ENCODE measurements at regions not wholly inside any gene's neighbourhood (a gene's known extent, or its start where the extent isn't known, plus 50 kb on each side); places are given as distances from the start of the nearest gene placed in this dataset.

- Histone ChIP-seq H3K4me3 (replicated peaks in 1 of 3; ENCODE audit: low read depth in 2 of 3, low read length in 3 of 3) (no peak overlapping the region), H3K36me3 (replicated peaks in 1 of 2; ENCODE audit: control insufficient read depth in 1 of 2, insufficient read depth in 2 of 2, low read length in 2 of 2) (no peaks in the 10 kb centered on the region), H3K27ac (ENCODE audit: low read depth in 1 of 2, low read length in 2 of 2) (no peak overlapping the region), H3K79me2 (ENCODE audit: insufficient read depth, low read length) (no peaks in the 10 kb centered on the region), H2AFZ (ENCODE audit: insufficient read depth, low read depth, low read length, poor library complexity, severe bottlenecking) (no peak overlapping the region), H3K4me2 (replicated peaks; ENCODE audit: extremely low read depth, low read length, poor library complexity, severe bottlenecking) (no peak overlapping the region), H3K9me3 (replicated peaks in 1 of 2; ENCODE audit: control insufficient read depth in 1 of 2, insufficient read depth in 1 of 2, low read length in 2 of 2) (peaks cover 0 to 3% of the 10 kb centered on the region in 2 donors), H3K27me3 (ENCODE audit: control insufficient read depth in 2 of 2, insufficient read depth in 2 of 2, low read length in 2 of 2) (no peaks in the 10 kb centered on the region), H3K4me1 (ENCODE audit: control insufficient read depth in 1 of 2, insufficient read depth in 2 of 2, low read length in 2 of 2) (no peaks in the 10 kb centered on the region), H4K20me1 (ENCODE audit: insufficient read depth, low read length) (no peaks in the 10 kb centered on the region), H3K9ac (ENCODE audit: insufficient read depth, low read length, poor library complexity, severe bottlenecking) (no peak overlapping the region)
- H3K27ac Mint-ChIP-seq = no peak overlapping the region
- no CpG with 5 or more reads among the region's 3 CpGs for WGBS (ENCODE audit: insufficient coverage)
- no peaks in the 10 kb centered on the region for H3K4me1 Mint-ChIP-seq
- H3K9me3 Mint-ChIP-seq = peaks cover 0 to 7% (median 1%) of the 10 kb centered on the region in 7 donors
- no peak for TF ChIP-seq CTCF (IDR thresholded peaks at IDR 0.05)
- H3K36me3 Mint-ChIP-seq = no peaks in the 10 kb centered on the region
- H3K4me3 Mint-ChIP-seq = no peak overlapping the region
- peaks cover 1 to 2% (median 2%) of the 10 kb centered on the region in 3 donors for H3K27me3 Mint-ChIP-seq (ENCODE audit: low read depth in 3 of 3)
- no peak for DNase-seq
- intact Hi-C loops (cut with micrococcal nuclease) = no loop called here
These were observed 125.3 kb upstream of the DNAH14 start for GRCh38 chr1:224804220-224804619.

DNA sequence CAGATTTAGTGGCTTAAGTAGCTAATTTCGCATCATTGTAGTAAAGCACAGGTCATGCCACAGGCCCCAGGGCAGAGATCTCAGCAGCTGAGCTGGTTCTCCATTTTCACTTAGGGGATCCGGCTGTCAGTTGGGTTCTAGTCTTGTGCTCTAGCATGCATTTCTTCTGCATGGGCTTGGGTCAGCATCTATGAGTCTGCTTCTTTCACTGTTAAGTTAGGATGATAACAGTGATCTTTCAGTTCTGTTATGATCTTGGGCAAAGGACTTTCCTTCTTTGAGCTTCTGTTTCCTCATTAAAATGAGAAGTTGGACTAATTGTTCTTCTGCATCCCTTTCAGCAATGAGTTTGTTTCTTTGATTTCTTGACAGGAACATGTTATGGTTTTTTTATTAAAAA, 123.6 kb upstream of the DNAH14 start:
- H3K27ac ChIP-seq (ENCODE audit: low read depth in 1 of 2, low read length in 2 of 2) = no peak overlapping the region
- no peak overlapping the region for H3K4me3 ChIP-seq (replicated peaks in 1 of 3; ENCODE audit: low read depth in 2 of 3, low read length in 3 of 3)
- no peak overlapping the region for H3K4me2 ChIP-seq (replicated peaks; ENCODE audit: extremely low read depth, low read length, poor library complexity, severe bottlenecking)
- no peak for DNase-seq
- H3K79me2 ChIP-seq (ENCODE audit: insufficient read depth, low read length) = no peaks in the 10 kb centered on the region
- Mint-ChIP-seq H3K27ac (no peak overlapping the region), H3K27me3 (ENCODE audit: low read depth in 3 of 3) (peaks cover 1 to 2% (median 2%) of the 10 kb centered on the region in 3 donors), H3K4me3 (no peak overlapping the region), H3K9me3 (peaks cover 2 to 17% (median 9%) of the 10 kb centered on the region in 7 donors), H3K36me3 (no peaks in the 10 kb centered on the region), H3K4me1 (no peaks in the 10 kb centered on the region)
- 100% methylated on average over 1 of the region's 2 CpGs for WGBS (ENCODE audit: insufficient coverage)
- intact Hi-C loops (cut with micrococcal nuclease) = no loop called here
- H4K20me1 ChIP-seq (ENCODE audit: insufficient read depth, low read length) = no peaks in the 10 kb centered on the region
- no peak overlapping the region for H2AFZ ChIP-seq (ENCODE audit: insufficient read depth, low read depth, low read length, poor library complexity, severe bottlenecking)
- H3K4me1 ChIP-seq (ENCODE audit: control insufficient read depth in 1 of 2, insufficient read depth in 2 of 2, low read length in 2 of 2) = no peaks in the 10 kb centered on the region
- H3K36me3 ChIP-seq (replicated peaks in 1 of 2; ENCODE audit: control insufficient read depth in 1 of 2, insufficient read depth in 2 of 2, low read length in 2 of 2) = no peaks in the 10 kb centered on the region
- no peaks in the 10 kb centered on the region for H3K27me3 ChIP-seq (ENCODE audit: control insufficient read depth in 2 of 2, insufficient read depth in 2 of 2, low read length in 2 of 2)
- no peak overlapping the region for H3K9ac ChIP-seq (ENCODE audit: insufficient read depth, low read length, poor library complexity, severe bottlenecking)
- H3K9me3 ChIP-seq (replicated peaks in 1 of 2; ENCODE audit: control insufficient read depth in 1 of 2, insufficient read depth in 1 of 2, low read length in 2 of 2) = peaks cover 0 to 10% of the 10 kb centered on the region in 2 donors
- TF ChIP-seq CTCF (IDR thresholded peaks at IDR 0.05) = no peak

Measured in CD14-positive monocyte (primary cell).